Esophagus squamous epithelium (tissue), 4 donors: ENCODE measurements at regions not wholly inside any gene's neighbourhood (a gene's known extent, or its start where the extent isn't known, plus 50 kb on each side); places are given as distances from the start of the nearest gene placed in this dataset.

Experiments used
- POLR2A ChIP-seq, 4 donors: fragments of 450-650 bp; IDR thresholded peaks; one replicate each; pipeline ENCODE4 v1.6.1; 2017; ENCODE audit warnings: antibody characterized with exemption in 4 of 4, mild to moderate bottlenecking in 4 of 4, moderate library complexity in 3 of 4
- TF ChIP-seq, protein P1 (sequence below), 6 experiments: fragments of 450-650 bp in 4 of 6; fragments of 200-600 bp in 2 of 6; sonication (generic) in 2 of 6; IDR thresholded peaks; one replicate each; pipeline ENCODE4 v1.5.1; 2016 to 2019; ENCODE audit warnings: antibody characterized with exemption in 6 of 6, mild to moderate bottlenecking in 4 of 6, moderate library complexity in 4 of 6

DNA sequence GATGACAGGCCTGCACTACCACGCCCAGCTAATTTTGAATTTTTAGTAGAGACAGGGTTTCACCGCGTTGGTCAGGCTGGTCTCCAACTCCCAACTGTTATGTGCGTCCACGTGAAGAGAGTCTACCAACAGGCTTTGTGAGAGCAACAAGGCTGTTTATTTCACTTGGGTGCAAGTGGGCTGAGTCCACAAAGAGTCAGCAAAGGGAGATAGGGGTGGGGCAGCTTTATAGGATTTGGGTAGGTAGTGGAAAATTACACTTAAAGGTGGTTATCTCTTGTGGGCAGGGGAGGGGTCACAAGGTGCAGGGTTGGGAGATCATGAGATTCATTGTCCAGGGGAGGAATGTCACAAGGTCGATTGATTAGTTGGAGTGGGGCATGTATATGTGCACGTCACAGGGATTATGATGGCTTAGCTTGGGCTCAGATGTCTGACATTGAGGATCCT lies 111.6 kb downstream of the GOSR1 start:
- TF ChIP-seq, protein P1, sequence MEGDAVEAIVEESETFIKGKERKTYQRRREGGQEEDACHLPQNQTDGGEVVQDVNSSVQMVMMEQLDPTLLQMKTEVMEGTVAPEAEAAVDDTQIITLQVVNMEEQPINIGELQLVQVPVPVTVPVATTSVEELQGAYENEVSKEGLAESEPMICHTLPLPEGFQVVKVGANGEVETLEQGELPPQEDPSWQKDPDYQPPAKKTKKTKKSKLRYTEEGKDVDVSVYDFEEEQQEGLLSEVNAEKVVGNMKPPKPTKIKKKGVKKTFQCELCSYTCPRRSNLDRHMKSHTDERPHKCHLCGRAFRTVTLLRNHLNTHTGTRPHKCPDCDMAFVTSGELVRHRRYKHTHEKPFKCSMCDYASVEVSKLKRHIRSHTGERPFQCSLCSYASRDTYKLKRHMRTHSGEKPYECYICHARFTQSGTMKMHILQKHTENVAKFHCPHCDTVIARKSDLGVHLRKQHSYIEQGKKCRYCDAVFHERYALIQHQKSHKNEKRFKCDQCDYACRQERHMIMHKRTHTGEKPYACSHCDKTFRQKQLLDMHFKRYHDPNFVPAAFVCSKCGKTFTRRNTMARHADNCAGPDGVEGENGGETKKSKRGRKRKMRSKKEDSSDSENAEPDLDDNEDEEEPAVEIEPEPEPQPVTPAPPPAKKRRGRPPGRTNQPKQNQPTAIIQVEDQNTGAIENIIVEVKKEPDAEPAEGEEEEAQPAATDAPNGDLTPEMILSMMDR (IDR thresholded peaks at IDR 0.05), result no peak
- no peak for TF ChIP-seq POLR2A (IDR thresholded peaks at IDR 0.05)
